Endothelial cell (in vitro differentiated cells): ENCODE measurements at regions not wholly inside any gene's neighbourhood (a gene's known extent, or its start where the extent isn't known, plus 50 kb on each side); places are given as distances from the start of the nearest gene placed in this dataset.
"Not testable (repeated sequence)": the region's sequence is repeated elsewhere in the genome, so short reads cannot be mapped to it uniquely, and the experiment has no call there.

Experiments used
- DNase-seq: peaks from one replicate; pipeline ENCODE4 v3.0.0; 2021; ENCODE audit warnings: low spot score
- H3K27ac Mint-ChIP-seq: one replicate; pipeline ENCODE4 v1.8.0; 2021; ENCODE audit warnings: mixed read lengths, inconsistent platforms; ENCODE audit not compliant: unreplicated experiment
- H3K27me3 Mint-ChIP-seq: one replicate; pipeline ENCODE4 v1.8.0; 2021; ENCODE audit warnings: mild to moderate bottlenecking, moderate library complexity, mixed read lengths, inconsistent platforms; ENCODE audit not compliant: unreplicated experiment
- H3K36me3 Mint-ChIP-seq: one replicate; pipeline ENCODE4 v1.8.0; 2021; ENCODE audit warnings: mild to moderate bottlenecking, low read depth, mixed read lengths, inconsistent platforms; ENCODE audit not compliant: unreplicated experiment
- H3K4me1 Mint-ChIP-seq: one replicate; pipeline ENCODE4 v1.8.0; 2021; ENCODE audit warnings: mild to moderate bottlenecking, mixed read lengths, inconsistent platforms; ENCODE audit not compliant: unreplicated experiment
- H3K4me3 Mint-ChIP-seq: one replicate; pipeline ENCODE4 v1.8.0; 2021; ENCODE audit warnings: mild to moderate bottlenecking, mixed read lengths, inconsistent platforms; ENCODE audit not compliant: unreplicated experiment
- H3K9me3 Mint-ChIP-seq: one replicate; pipeline ENCODE4 v1.8.0; 2021; ENCODE audit warnings: mixed read lengths, inconsistent platforms; ENCODE audit not compliant: unreplicated experiment
- CTCF ChIP-seq: fragments of 200-600 bp; sonication (generic); IDR thresholded peaks from one replicate; pipeline ENCODE4 v1.5.0; 2021; ENCODE audit warnings: antibody characterized with exemption; ENCODE audit not compliant: unreplicated experiment

GRCh38 chr7:85688712-85689111, 501.9 kb upstream of the SEMA3D start:
- H3K27ac Mint-ChIP-seq, result no peak overlapping the region
- H3K4me3 Mint-ChIP-seq, result no peak overlapping the region
- no peaks in the 10 kb centered on the region for H3K27me3 Mint-ChIP-seq
- DNase-seq, result no peak
- no peaks in the 10 kb centered on the region for H3K4me1 Mint-ChIP-seq
- H3K36me3 Mint-ChIP-seq, result no peaks in the 10 kb centered on the region
- no peaks in the 10 kb centered on the region for H3K9me3 Mint-ChIP-seq
- no peak for TF ChIP-seq CTCF

GRCh38 chr7:85686401-85687181, 499.7 kb upstream of the SEMA3D start:
- H3K27me3 Mint-ChIP-seq, result no peaks in the 10 kb centered on the region
- H3K4me3 Mint-ChIP-seq, result no peak overlapping the region
- no peaks in the 10 kb centered on the region for H3K4me1 Mint-ChIP-seq
- TF ChIP-seq CTCF, result no peak
- DNase-seq, result no peak
- no peaks in the 10 kb centered on the region for H3K36me3 Mint-ChIP-seq
- no peaks in the 10 kb centered on the region for H3K9me3 Mint-ChIP-seq
- H3K27ac Mint-ChIP-seq, result no peak overlapping the region

- no peak for TF ChIP-seq CTCF
- DNase-seq, result no peak
- Mint-ChIP-seq H3K9me3 (no peaks in the 10 kb centered on the region), H3K27me3 (no peaks in the 10 kb centered on the region), H3K4me3 (no peak overlapping the region), H3K36me3 (no peaks in the 10 kb centered on the region), H3K4me1 (no peaks in the 10 kb centered on the region), H3K27ac (no peak overlapping the region)
These were observed 499.0 kb upstream of the SEMA3D start for GRCh38 chr7:85685901-85686300.

- TF ChIP-seq CTCF, result no peak
- H3K9me3 Mint-ChIP-seq, result no peaks in the 10 kb centered on the region
- H3K4me3 Mint-ChIP-seq, result no peak overlapping the region
- H3K27me3 Mint-ChIP-seq, result no peaks in the 10 kb centered on the region
- no peaks in the 10 kb centered on the region for H3K4me1 Mint-ChIP-seq
- H3K36me3 Mint-ChIP-seq, result no peaks in the 10 kb centered on the region
- no peak for DNase-seq
- H3K27ac Mint-ChIP-seq, result no peak overlapping the region
These were observed 496.2 kb upstream of the SEMA3D start for GRCh38 chr7:85682833-85683620.

GRCh38 chr7:85681241-85681640, 494.4 kb upstream of the SEMA3D start:
- H3K9me3 Mint-ChIP-seq, result no peaks in the 10 kb centered on the region
- H3K27me3 Mint-ChIP-seq, result no peaks in the 10 kb centered on the region
- no peak overlapping the region for H3K27ac Mint-ChIP-seq
- no peaks in the 10 kb centered on the region for H3K4me1 Mint-ChIP-seq
- no peak overlapping the region for H3K4me3 Mint-ChIP-seq
- H3K36me3 Mint-ChIP-seq, result no peaks in the 10 kb centered on the region
- TF ChIP-seq CTCF, result no peak
- no peak for DNase-seq

GRCh38 chr7:85675093-85675492, 488.2 kb upstream of the SEMA3D start:
- not testable (repeated sequence) for H3K4me1 Mint-ChIP-seq, H3K9me3 Mint-ChIP-seq, H3K4me3 Mint-ChIP-seq, H3K36me3 Mint-ChIP-seq, H3K27ac Mint-ChIP-seq, H3K27me3 Mint-ChIP-seq, DNase-seq
